Eye (tissue), 1 donor: ENCODE measurements at regions not wholly inside any gene's neighbourhood (a gene's known extent, or its start where the extent isn't known, plus 50 kb on each side); places are given as distances from the start of the nearest gene placed in this dataset.

ENCODE experiments used
- DNase-seq: peaks from one replicate; pipeline ENCODE4 v3.0.0-alpha.2; 2015

GRCh38 chr16:59259074-59259949 lies 525.2 kb upstream of the GOT2 start:
- DNase-seq = no peak

- no peak for DNase-seq
These were observed 518.2 kb upstream of the GOT2 start for GRCh38 chr16:59252317-59252716.

GRCh38 chr16:59249011-59249410 lies 514.9 kb upstream of the GOT2 start:
- DNase-seq = no peak

GRCh38 chr16:59242556-59242955 lies 508.4 kb upstream of the GOT2 start:
- DNase-seq = no peak

- no peak for DNase-seq
These were observed 504.1 kb upstream of the GOT2 start for GRCh38 chr16:59238246-59238645.

- DNase-seq = no peak
These were observed 502.8 kb upstream of the GOT2 start for GRCh38 chr16:59236804-59237458.

GRCh38 chr16:59224401-59224800 lies 490.3 kb upstream of the GOT2 start:
- DNase-seq = no peak

GRCh38 chr16:59220011-59220410 lies 485.9 kb upstream of the GOT2 start:
- DNase-seq = no peak

GRCh38 chr16:59216291-59216690 lies 482.2 kb upstream of the GOT2 start:
- no peak for DNase-seq

GRCh38 chr16:59214455-59214854 lies 480.3 kb upstream of the GOT2 start:
- no peak for DNase-seq

GRCh38 chr16:59213952-59214351 lies 479.8 kb upstream of the GOT2 start:
- peak; percentile 20 for DNase-seq

- no peak for DNase-seq
These were observed 478.4 kb upstream of the GOT2 start for GRCh38 chr16:59212492-59213024.

- DNase-seq = peak; percentile 83
These were observed 476.9 kb upstream of the GOT2 start for GRCh38 chr16:59210955-59211541.

GRCh38 chr16:59205403-59205802 lies 471.3 kb upstream of the GOT2 start:
- no peak for DNase-seq

- DNase-seq = no peak
These were observed 470.5 kb upstream of the GOT2 start for GRCh38 chr16:59204589-59204988.

- DNase-seq = no peak
These were observed 468.2 kb upstream of the GOT2 start for GRCh38 chr16:59202233-59202862.

GRCh38 chr16:59201821-59202220 lies 467.7 kb upstream of the GOT2 start:
- no peak for DNase-seq

- DNase-seq = no peak
These were observed 467.0 kb upstream of the GOT2 start for GRCh38 chr16:59201160-59201559.

- DNase-seq = no peak
These were observed 464.4 kb upstream of the GOT2 start for GRCh38 chr16:59198487-59198886.

GRCh38 chr16:59195242-59195641 lies 461.1 kb upstream of the GOT2 start:
- no peak for DNase-seq

GRCh38 chr16:59193637-59194036 lies 459.5 kb upstream of the GOT2 start:
- no peak for DNase-seq

- DNase-seq = peak; percentile 54
These were observed 458.6 kb upstream of the GOT2 start for GRCh38 chr16:59192551-59193199.

- DNase-seq = no peak
These were observed 456.6 kb upstream of the GOT2 start for GRCh38 chr16:59190731-59191130.
